HEK293T (cell line): ENCODE measurements at regions not wholly inside any gene's neighbourhood (a gene's known extent, or its start where the extent isn't known, plus 50 kb on each side); places are given as distances from the start of the nearest gene placed in this dataset.

Experiments used
- ARNT ChIP-seq: fragments of 450-650 bp; IDR thresholded peaks from 2 replicates; pipeline ENCODE4 v1.6.1; 2017; ENCODE audit warnings: mild to moderate bottlenecking
- BHLHE40 ChIP-seq: fragments of 450-650 bp; IDR thresholded peaks from 2 replicates; pipeline ENCODE4 v1.6.1; 2016; ENCODE audit warnings: mild to moderate bottlenecking, moderate library complexity, borderline replicate concordance
- CTBP1 ChIP-seq: fragments of 450-650 bp; IDR thresholded peaks from 2 replicates; pipeline ENCODE4 v1.6.1; 2016; ENCODE audit warnings: borderline replicate concordance
- ELF4 ChIP-seq: fragments of 450-650 bp; IDR thresholded peaks from 2 replicates; pipeline ENCODE4 v1.6.1; 2017; ENCODE audit warnings: antibody characterized with exemption
- FOXA1 ChIP-seq: fragments of 450-650 bp; IDR thresholded peaks from 2 replicates; pipeline ENCODE4 v1.6.1; 2016; ENCODE audit warnings: mild to moderate bottlenecking
- FOXM1 ChIP-seq: fragments of 450-650 bp; IDR thresholded peaks from 2 replicates; pipeline ENCODE4 v1.6.1; 2017; ENCODE audit warnings: mild to moderate bottlenecking, borderline replicate concordance
- L3MBTL2 ChIP-seq: fragments of 450-650 bp; conservative IDR thresholded peaks from 2 replicates; pipeline ENCODE4 v1.6.1; 2016; ENCODE audit warnings: mild to moderate bottlenecking
- LEF1 ChIP-seq: fragments of 450-650 bp; IDR thresholded peaks from 2 replicates; pipeline ENCODE4 v1.6.1; 2017; ENCODE audit warnings: mild to moderate bottlenecking, borderline replicate concordance
- NFRKB ChIP-seq: fragments of 450-650 bp; IDR thresholded peaks from 2 replicates; pipeline ENCODE4 v1.6.1; 2016; ENCODE audit warnings: mild to moderate bottlenecking, moderate library complexity
- SP1 ChIP-seq: fragments of 450-650 bp; IDR thresholded peaks from 2 replicates; pipeline ENCODE4 v1.6.1; 2017
- SUZ12 ChIP-seq: fragments of 450-650 bp; IDR thresholded peaks from 2 replicates; pipeline ENCODE4 v1.6.1; 2016; ENCODE audit warnings: mild to moderate bottlenecking
- TARDBP ChIP-seq: fragments of 450-650 bp; IDR thresholded peaks from 2 replicates; pipeline ENCODE4 v1.6.1; 2016
- ZNF384 ChIP-seq: fragments of 450-650 bp; IDR thresholded peaks from 2 replicates; pipeline ENCODE4 v1.6.1; 2016

- TF ChIP-seq ARNT (no peak), TARDBP (no peak), FOXM1 (no peak), ELF4 (no peak), SP1 (no peak), FOXA1 (no peak), NFRKB (no peak), CTBP1 (no peak), LEF1 (no peak), SUZ12 (no peak), BHLHE40 (no peak), ZNF384 (no peak), L3MBTL2 (no peak)
Measured at GRCh38 chr4:100708776-100709175, 191.0 kb upstream of the EMCN start.
